ENCODE measurements at regions not wholly inside any gene's neighbourhood (a gene's known extent, or its start where the extent isn't known, plus 50 kb on each side); places are given as distances from the start of the nearest gene placed in this dataset.

DNA sequence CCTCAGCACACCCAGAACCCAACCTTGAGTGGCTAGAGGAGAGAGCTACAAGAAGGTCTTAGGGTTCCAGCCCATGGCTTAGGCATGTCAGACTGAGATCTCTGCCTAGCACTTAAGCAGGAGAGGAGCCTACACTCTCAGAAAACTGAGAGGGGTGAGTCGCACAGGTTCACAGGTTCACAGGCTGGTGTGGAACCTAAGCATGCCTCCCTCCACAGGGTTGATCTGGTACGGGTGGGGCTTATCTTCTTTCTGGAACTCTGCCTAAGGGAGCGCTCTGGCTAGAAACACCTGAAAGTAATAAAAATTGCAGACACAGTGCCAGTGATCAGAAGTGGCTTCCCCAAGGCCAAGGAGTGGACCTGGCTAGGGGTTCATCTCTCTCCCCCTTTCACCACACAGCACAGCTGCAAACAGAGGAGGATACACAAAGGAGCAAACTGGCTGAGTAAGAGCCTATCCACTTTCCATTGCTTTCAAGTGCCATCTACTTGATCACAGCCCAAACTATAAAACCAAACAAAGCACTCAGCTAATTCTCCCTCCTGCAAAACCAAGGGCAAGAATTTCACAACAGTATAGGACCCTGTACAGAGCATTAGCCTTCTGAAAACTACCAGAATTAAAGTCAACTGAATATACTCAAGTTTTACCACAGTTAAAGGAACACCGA is 481.9 kb upstream of the SETBP1 start:
- in situ Hi-C loops (cut with HindIII; ENCODE audit: low pct_unique_long_range_greater_than_20kb, low sequenced_read_pairs): no loop called here
- DNase-seq (ENCODE audit: low read depth, low spot score): no peak

DNA sequence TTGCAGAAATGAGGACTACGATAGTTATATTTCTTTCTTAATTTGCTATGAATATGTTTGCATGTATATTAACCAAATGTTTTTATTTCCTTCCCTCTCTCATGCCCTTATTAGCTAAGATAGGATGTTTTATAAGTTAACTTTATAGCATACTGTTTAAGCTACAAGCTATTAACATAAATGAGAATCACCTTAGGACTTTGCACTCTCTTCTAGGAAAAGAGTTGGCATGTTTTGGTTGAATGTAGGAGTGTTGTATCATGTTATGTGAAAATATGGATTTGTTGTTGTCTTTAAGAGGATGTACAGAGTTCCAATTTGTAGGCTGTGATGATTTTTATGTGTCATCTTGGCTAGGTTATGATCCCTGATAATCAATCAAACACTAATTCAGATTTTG is 467.4 kb upstream of the SETBP1 start:
- DNase-seq (ENCODE audit: low read depth, low spot score): no peak
- in situ Hi-C loops (cut with HindIII; ENCODE audit: low pct_unique_long_range_greater_than_20kb, low sequenced_read_pairs): no loop called here

DNA sequence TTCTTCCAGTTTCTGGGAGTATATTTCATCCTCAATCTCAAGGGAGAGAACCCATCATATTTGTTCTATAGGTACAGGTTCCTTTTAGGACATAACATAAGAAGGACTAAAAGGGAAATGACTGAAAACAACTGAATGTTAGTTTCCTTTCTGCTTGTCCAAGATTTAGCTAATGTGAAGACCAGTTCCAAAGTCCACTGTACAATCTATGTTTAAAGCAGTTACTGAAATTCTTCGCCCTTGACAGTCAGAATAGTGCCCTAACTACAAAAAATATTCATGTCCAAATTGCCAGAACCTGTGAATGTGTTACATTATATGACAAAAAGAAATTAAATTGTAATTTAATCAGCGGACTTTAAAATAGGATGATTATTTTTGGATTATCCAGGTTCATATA is 466.3 kb upstream of the SETBP1 start:
- in situ Hi-C loops (cut with HindIII; ENCODE audit: low pct_unique_long_range_greater_than_20kb, low sequenced_read_pairs): no loop called here

DNA sequence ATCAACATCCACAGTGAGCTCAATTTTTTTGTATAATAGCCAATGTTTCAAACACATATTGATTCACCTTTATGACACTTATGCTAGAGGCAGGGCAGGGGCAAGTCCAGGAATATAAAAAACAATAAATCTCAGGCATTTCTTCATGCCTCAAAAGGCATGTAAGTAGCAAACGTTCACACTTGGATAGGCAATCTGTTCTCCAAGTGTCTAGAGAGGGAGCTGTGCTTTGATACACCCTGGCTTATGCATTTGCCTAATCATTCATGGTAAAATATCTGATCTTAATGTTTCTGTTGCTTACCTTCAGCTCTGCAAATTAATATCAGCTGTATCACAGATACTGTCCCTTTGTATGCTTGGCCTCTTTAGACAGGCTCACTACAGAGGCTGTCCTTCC is 464.5 kb upstream of the SETBP1 start:
- in situ Hi-C loops (cut with HindIII; ENCODE audit: low pct_unique_long_range_greater_than_20kb, low sequenced_read_pairs): no loop called here
- DNase-seq (ENCODE audit: low read depth, low spot score): no peak

More for the DNA sequence above, 466.3 kb upstream of the SETBP1 start:
- DNase-seq (ENCODE audit: low read depth, low spot score): no peak

DNA sequence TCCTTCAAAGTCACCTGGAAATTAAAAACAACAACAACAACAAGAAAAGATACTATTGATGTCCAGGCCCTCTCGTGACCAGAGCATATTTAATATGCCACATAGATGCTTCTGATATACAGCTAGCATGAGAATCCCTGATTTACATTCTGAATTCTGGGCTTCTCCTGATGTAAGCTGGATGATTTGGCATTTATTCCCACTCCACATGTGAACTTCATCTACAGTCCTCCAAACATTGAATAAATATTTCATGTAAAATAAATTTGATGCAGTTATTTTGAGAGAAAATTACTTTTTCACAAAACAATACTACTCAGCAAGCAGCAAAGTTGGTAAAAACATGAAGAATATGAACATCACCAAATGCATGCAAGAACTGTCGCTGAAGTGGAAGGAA is 453.2 kb upstream of the SETBP1 start:
- in situ Hi-C loops (cut with HindIII; ENCODE audit: low pct_unique_long_range_greater_than_20kb, low sequenced_read_pairs): no loop called here
- DNase-seq (ENCODE audit: low read depth, low spot score): no peak

DNA sequence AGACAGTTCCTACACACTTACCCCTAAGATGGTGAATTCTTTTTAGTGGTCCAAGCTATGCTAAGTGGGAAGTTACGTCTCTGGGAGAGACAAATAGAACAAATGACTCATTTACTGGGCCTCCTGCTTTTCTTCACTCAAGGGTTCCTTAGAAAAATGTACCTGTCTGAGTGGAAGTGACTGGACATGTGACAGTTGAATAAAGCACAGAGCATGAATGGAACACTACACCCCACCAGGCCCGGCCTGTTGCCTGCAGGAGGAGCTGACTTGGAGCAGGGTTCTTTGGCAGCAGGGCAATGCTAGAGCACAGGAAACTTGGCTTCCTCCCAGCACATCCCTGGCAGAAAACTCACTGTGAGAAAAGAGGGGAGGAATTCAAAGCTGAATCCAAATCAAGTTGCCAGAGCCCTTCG is 451.0 kb upstream of the SETBP1 start:
- in situ Hi-C loops (cut with HindIII; ENCODE audit: low pct_unique_long_range_greater_than_20kb, low sequenced_read_pairs): no loop called here
- no peak for DNase-seq (ENCODE audit: low read depth, low spot score)

DNA sequence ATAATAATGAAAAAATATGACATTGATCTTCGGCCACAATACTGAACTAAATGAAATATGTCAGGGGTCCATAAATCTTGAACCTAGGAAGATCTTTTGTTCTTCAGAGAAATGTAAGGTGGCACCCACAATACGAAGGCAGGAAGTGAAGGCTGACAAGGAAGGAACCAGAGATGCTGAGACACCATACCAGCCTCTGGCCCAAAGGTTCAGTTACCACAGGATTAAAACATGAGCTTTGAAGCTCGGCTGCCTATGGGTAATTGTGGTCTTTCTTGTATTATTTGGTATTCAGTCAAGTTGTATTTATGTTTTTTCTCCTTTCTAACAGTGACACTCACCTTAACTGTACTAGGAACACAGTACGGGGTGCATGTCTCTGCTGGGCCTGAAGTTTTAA is 448.8 kb upstream of the SETBP1 start:
- no peak for DNase-seq (ENCODE audit: low read depth, low spot score)
- in situ Hi-C loops (cut with HindIII; ENCODE audit: low pct_unique_long_range_greater_than_20kb, low sequenced_read_pairs): no loop called here

DNA sequence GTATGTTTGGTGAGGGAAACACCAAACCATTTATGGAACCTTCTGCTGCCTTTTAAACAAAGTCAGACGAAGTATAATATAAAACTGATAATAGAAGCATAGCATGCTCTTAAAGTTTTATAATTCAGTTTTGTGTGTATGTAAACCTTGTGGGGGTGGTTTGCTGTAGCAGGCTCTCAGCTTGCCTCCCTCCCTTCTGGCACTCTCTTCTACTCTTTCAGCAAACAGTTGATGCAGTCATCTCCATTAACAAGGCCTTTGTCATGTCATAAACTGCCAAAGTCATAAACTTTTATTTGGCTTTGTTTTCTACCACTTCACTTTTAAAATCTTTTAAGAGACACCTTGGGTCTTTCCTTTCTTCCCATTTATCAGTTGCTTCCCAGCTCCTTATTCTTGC is 448.2 kb upstream of the SETBP1 start:
- in situ Hi-C loops (cut with HindIII; ENCODE audit: low pct_unique_long_range_greater_than_20kb, low sequenced_read_pairs): no loop called here
- no peak for DNase-seq (ENCODE audit: low read depth, low spot score)

DNA sequence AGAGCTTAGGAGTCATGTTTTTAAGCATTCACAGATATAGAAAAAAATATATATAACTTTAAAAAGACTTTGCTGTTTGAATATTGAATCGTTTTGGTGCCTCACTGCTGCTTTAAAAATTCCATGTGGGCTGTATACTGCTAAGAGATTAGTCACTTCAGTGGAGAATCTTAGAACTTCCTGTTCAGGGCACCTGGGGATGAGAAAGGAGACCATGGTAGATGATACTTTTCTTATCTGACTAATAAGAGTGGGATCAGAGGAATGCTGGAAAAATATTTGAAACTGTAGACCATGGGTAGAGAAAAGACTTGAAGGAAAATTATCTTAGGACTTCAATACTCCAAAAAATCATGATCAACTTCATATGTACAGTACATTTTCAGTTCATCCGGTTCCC is 442.2 kb upstream of the SETBP1 start:
- in situ Hi-C loops (cut with HindIII; ENCODE audit: low pct_unique_long_range_greater_than_20kb, low sequenced_read_pairs): no loop called here
- no peak for DNase-seq (ENCODE audit: low read depth, low spot score)

DNA sequence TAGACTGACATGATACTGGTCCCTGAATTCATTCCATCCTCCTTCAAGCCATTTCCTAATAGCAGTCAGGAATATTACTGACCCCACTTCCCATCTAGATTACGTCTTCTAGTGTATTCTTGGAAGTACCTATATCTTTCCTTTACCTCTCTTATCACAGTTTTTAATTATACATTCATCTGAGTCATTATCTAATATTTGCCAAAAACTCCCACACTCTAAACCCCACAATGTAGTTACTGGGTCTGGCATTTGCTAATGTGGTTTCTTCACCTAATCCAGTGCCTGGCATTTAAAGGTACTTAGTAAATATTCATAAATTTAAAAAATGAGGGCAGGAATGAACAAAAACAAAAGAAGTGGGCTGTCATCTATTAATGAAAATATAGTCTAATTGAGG is 441.8 kb upstream of the SETBP1 start:
- in situ Hi-C loops (cut with HindIII; ENCODE audit: low pct_unique_long_range_greater_than_20kb, low sequenced_read_pairs): no loop called here
- DNase-seq (ENCODE audit: low read depth, low spot score): no peak

DNA sequence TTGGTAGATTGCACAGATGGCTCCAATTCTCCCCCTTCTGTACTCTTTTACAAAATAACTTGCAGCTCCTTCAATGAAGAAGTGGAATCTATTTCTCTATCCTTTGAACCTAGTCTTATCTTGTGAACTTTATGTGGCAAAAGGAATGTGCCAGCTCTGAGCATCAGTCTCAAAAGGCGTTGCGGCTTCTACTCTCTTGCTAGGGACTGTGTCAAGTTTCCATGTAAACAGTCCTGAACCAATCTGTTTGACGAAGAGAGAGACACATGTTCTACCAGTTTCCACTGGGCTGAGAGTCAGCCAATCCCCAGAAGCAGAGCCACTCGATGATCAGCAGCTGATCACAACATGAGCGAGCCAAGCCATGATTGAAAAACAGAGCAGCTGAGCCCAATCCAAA is 439.7 kb upstream of the SETBP1 start:
- in situ Hi-C loops (cut with HindIII; ENCODE audit: low pct_unique_long_range_greater_than_20kb, low sequenced_read_pairs): no loop called here
- no peak for DNase-seq (ENCODE audit: low read depth, low spot score)

DNA sequence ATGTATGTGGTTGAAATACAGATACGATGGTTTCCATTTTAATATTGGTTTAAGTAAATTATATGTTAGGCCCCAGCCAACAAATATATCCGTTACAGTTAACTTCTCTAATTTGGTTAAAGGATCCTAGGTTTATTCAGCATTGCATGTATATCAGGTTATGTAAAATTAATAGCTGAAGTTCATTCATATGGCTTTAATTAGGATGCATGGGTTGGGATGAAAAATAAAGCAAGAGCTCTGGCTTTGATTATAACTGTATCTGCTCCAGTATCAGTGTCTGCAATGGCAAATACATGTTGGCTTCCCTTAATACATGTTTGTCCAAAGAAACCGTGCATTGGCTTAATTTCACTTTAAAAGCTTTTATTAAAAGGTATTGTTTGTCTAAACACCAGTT is 435.7 kb upstream of the SETBP1 start:
- DNase-seq (ENCODE audit: low read depth, low spot score): no peak
- in situ Hi-C loops (cut with HindIII; ENCODE audit: low pct_unique_long_range_greater_than_20kb, low sequenced_read_pairs): no loop called here

DNA sequence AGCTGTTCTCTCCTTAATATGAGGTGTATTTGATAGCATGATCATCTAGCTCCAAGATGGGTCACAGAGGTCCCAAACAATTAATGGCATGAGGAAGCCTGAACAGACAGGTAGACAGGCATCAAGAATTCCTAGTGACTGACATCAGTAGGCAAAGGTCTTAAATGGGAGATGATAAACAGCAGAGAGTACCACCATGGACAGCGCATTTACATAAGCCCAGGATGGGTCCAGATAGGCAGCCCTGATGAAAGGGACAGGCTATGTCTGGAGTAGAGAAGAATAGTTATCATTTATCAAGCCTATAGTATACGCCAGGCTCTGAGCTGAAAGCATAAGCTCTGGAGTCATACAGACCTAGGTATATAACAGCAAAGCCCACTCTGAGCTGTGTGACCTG is 434.7 kb upstream of the SETBP1 start:
- no peak for DNase-seq (ENCODE audit: low read depth, low spot score)
- in situ Hi-C loops (cut with HindIII; ENCODE audit: low pct_unique_long_range_greater_than_20kb, low sequenced_read_pairs): no loop called here

DNA sequence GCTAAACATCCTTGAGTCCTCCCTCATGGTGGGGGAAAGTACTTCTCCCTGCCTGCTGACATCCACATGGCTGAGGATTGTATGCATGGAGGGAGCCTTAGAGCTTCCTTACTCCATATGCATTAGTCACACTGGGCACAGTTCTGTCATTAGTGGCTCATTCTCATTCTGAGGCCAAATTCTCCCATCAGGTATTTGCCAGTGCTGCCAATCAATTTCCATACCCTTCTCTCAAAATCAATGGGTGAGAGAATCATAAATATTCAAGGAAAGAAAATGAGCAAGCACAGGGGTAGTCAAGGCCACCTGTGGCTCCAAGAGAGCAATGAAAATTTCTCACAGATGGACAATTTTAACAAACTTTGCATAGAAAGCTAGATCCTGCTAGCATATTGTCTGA is 422.6 kb upstream of the SETBP1 start:
- in situ Hi-C loops (cut with HindIII; ENCODE audit: low pct_unique_long_range_greater_than_20kb, low sequenced_read_pairs): no loop called here
- no peak for DNase-seq (ENCODE audit: low read depth, low spot score)

DNA sequence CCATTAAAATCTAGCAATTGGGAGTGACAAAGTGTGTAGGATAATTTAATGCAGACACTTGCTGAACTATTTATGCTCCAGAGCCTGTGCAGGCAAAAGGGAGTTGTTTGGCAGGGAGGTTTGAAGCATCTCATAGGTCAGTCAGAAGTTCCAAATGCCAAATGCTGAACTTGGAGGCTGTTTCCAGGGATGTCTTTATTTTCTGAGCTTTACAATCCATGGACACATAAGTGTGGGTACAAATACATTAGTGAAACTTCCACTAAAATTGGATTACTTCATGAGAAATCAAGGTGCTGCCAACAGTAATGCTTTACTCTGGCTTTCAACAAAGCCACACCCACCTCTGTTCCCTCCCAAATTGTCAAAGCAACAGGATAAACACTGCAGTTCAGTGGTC is 422.1 kb upstream of the SETBP1 start:
- no peak for DNase-seq (ENCODE audit: low read depth, low spot score)
- in situ Hi-C loops (cut with HindIII; ENCODE audit: low pct_unique_long_range_greater_than_20kb, low sequenced_read_pairs): no loop called here

DNA sequence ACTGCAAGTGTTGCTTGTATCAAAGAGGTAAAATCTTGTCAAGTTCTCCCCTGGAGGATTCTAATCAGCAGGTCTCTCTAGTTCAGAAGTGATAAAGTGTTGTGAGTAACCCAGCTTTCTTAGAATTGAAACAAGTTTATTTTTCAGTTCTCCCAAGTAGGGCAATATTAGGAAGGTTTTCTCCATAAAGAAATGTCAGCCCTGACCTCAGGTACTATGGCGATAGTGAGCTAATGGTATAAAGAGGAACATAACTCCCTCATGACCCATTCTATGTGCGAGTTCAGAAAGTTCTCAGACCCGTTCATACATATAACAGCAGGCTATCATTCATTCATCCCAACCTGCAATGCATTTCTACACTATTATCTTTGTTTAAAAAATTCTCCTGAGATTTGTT is 421.1 kb upstream of the SETBP1 start:
- in situ Hi-C loops (cut with HindIII; ENCODE audit: low pct_unique_long_range_greater_than_20kb, low sequenced_read_pairs): no loop called here
- no peak for DNase-seq (ENCODE audit: low read depth, low spot score)

DNA sequence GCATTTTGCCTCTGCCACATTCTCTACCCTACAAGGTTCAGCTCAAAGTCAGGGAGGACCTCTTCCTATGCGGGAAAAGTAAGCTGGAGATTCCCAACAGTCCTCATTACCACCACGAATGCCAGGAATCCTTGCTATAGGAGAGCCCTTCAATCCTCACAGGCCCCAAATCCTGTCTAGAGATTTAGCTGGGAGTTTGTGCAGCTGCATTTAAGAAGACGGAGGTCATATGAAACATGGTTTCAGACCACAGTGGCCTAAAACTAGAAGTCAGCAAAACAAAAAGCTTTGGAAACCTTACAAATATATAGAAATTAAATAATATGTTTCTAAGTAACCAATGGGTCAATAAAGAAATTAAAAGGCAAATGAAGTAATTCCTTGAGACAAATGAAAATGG is 415.3 kb upstream of the SETBP1 start:
- DNase-seq (ENCODE audit: low read depth, low spot score): no peak
- in situ Hi-C loops (cut with HindIII; ENCODE audit: low pct_unique_long_range_greater_than_20kb, low sequenced_read_pairs): no loop called here

DNA sequence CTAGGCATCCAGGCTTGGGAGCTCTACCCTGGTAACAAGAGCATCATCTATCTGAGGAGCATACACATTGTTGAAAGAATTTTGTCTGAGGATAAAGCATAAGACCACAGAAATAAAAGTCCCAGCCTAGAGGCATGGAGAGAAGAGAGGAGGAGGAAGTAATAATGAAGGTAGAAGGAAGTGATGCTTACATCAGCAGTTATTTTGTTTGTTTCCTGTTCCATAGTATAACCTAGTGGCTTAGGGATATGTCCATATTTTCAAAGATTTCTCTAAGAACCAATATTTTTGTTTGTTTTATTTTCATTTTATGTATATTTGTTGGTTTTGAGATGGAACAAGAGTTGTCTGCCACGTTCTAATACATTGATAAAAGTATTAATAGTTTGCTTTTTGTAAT is 407.4 kb upstream of the SETBP1 start:
- in situ Hi-C loops (cut with HindIII; ENCODE audit: low pct_unique_long_range_greater_than_20kb, low sequenced_read_pairs): no loop called here
- no peak for DNase-seq (ENCODE audit: low read depth, low spot score)

DNA sequence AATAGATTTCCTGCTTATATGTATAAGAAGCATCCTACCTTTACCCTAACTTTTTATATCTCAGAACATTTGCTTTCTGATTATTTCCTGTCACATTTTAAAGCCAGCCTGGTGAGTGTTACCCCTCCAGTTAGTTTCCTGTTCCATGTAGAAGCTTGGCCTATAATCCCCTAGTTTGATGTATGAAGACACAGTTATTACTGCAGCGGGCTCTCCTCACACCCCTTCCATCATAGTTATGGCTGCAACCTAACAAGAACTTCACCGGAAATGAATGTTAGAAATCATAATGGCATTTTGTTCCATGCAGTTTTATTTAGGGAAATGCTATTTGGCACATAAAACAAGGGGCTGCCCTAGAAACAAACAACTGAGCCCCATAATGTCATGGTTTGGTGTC is 400.2 kb upstream of the SETBP1 start:
- DNase-seq (ENCODE audit: low read depth, low spot score): no peak
- in situ Hi-C loops (cut with HindIII; ENCODE audit: low pct_unique_long_range_greater_than_20kb, low sequenced_read_pairs): no loop called here

DNA sequence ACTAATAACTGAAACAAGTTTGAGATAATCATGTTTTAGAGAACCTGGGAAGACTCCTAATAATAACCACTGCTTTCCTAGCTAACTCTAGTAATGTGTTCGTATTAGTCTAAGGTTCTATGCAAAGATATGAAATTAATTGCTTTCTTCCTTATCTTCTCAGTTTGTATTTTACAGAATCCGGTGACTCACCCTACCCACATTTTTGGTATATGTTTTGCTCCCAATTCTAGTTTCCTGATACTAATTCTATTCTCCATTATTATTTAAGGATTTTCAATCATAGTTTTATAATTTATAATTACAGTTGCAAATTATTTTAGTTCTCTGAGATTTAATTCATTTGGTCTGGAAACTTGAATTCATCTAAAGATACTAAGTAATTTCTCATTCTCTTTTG is 394.6 kb upstream of the SETBP1 start:
- in situ Hi-C loops (cut with HindIII; ENCODE audit: low pct_unique_long_range_greater_than_20kb, low sequenced_read_pairs): no loop called here
- no peak for DNase-seq (ENCODE audit: low read depth, low spot score)
